Suprapubic skin (tissue), 4 donors: ENCODE measurements at regions not wholly inside any gene's neighbourhood (a gene's known extent, or its start where the extent isn't known, plus 50 kb on each side); places are given as distances from the start of the nearest gene placed in this dataset.

Source experiments
- POLR2A ChIP-seq, 2 donors: fragments of 450-650 bp; IDR thresholded peaks; one replicate each; pipeline ENCODE4 v1.6.1; 2017; ENCODE audit warnings: antibody characterized with exemption in 2 of 2, mild to moderate bottlenecking in 2 of 2, moderate library complexity in 2 of 2
- POLR2AphosphoS5 ChIP-seq, 3 donors: sonication (generic); formaldehyde crosslinking; IDR thresholded peaks; one replicate each; pipeline ENCODE4 v1.6.1; 2017; ENCODE audit warnings: antibody characterized with exemption in 3 of 3
- TF ChIP-seq, protein P1 (sequence below), 2 donors: fragments of 200-600 bp in 1 of 2; fragments of 450-650 bp in 1 of 2; sonication (generic) in 1 of 2; IDR thresholded peaks; one replicate each; pipeline ENCODE4 v1.5.1; 2016 to 2019; ENCODE audit warnings: antibody characterized with exemption in 2 of 2, mild to moderate bottlenecking in 1 of 2, moderate library complexity in 1 of 2

DNA sequence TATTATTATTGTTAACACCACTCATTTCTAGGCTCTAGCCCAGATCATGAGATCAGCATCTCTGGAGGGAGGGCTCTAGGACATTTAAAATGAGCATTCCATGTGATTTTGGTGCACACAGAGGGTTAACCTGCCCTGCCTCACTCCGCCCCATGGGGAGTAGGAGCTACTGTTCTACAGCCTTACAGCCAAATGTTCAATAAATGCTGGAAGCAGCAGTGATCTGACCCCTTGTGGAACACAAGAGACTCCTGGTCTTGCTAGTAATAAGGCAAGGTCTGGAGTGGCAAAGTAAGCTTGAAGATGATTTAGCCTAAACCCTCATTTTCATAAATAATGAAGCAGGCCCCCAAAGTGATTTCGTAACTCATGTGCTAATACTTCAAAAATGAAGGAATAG, 166.4 kb upstream of the EOMES start:
- TF ChIP-seq, protein P1, sequence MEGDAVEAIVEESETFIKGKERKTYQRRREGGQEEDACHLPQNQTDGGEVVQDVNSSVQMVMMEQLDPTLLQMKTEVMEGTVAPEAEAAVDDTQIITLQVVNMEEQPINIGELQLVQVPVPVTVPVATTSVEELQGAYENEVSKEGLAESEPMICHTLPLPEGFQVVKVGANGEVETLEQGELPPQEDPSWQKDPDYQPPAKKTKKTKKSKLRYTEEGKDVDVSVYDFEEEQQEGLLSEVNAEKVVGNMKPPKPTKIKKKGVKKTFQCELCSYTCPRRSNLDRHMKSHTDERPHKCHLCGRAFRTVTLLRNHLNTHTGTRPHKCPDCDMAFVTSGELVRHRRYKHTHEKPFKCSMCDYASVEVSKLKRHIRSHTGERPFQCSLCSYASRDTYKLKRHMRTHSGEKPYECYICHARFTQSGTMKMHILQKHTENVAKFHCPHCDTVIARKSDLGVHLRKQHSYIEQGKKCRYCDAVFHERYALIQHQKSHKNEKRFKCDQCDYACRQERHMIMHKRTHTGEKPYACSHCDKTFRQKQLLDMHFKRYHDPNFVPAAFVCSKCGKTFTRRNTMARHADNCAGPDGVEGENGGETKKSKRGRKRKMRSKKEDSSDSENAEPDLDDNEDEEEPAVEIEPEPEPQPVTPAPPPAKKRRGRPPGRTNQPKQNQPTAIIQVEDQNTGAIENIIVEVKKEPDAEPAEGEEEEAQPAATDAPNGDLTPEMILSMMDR (IDR thresholded peaks at IDR 0.05) = no peak
- TF ChIP-seq POLR2A (IDR thresholded peaks at IDR 0.05) = no peak
- TF ChIP-seq POLR2AphosphoS5 (IDR thresholded peaks at IDR 0.05) = no peak
